ENCODE measurements at regions not wholly inside any gene's neighbourhood (a gene's known extent, or its start where the extent isn't known, plus 50 kb on each side); places are given as distances from the start of the nearest gene placed in this dataset.

DNA sequence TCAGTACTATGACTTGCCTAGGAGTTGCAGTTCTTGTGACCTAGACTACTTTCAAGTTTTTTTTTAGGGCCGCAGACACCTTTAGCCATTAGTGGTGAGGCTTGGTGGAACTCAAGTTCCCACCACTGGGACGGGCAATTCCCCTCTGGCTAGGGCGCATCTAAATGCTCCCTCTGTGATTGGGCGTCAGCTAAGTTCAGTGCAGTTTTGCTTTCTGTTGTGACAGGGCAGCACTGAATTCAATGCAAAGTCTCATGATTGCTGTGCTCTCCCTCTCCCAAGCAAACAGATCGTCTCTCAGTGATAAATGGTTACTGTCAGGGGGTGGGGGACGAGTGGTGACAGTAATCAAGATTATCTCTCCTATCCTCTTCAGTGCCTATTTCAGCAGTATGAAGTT, 52.7 kb upstream of the FRMPD3 start:
- no peak for DNase-seq (ENCODE audit: extremely low read depth in 1 of 4, low spot score in 3 of 4)
- POLR2A ChIA-PET, result no interaction called here
- CTCF ChIA-PET (ENCODE audit: low intra/inter-chr PET ratio), result no interaction called here
- no peak for FAIRE-seq
- no peak overlapping the region for H3K4me2 ChIP-seq (ENCODE audit: insufficient read depth, low read length)
- H3K4me1 ChIP-seq (replicated peaks in 1 of 2; ENCODE audit: control insufficient read depth in 2 of 2, insufficient read depth in 2 of 2, low read length in 2 of 2), result no peaks in the 10 kb centered on the region
- no peaks in the 10 kb centered on the region for H3K9me1 ChIP-seq (ENCODE audit: control insufficient read depth, insufficient read depth, low read length)
- in situ Hi-C loops (cut with MboI), result no loop called here
- no peaks in the 10 kb centered on the region for H4K20me1 ChIP-seq (replicated peaks; ENCODE audit: control insufficient read depth, insufficient read depth, low read length)
- BruUV-seq (replicated peaks), result no TSS peak
- no peak overlapping the region for H2AFZ ChIP-seq (ENCODE audit: low read depth, low read length)
- H3K9ac ChIP-seq (ENCODE audit: insufficient read depth in 1 of 2, low read depth in 2 of 2, low read length in 2 of 2), result no peak overlapping the region
- H3K79me2 ChIP-seq (ENCODE audit: control insufficient read depth, insufficient read depth, low read length), result no peaks in the 10 kb centered on the region
- no peaks in the 10 kb centered on the region for H3K9me3 ChIP-seq (replicated peaks; ENCODE audit: control insufficient read depth, insufficient read depth, low read depth, low read length)
- no peak for ATAC-seq
- TF ChIP-seq, protein P1, sequence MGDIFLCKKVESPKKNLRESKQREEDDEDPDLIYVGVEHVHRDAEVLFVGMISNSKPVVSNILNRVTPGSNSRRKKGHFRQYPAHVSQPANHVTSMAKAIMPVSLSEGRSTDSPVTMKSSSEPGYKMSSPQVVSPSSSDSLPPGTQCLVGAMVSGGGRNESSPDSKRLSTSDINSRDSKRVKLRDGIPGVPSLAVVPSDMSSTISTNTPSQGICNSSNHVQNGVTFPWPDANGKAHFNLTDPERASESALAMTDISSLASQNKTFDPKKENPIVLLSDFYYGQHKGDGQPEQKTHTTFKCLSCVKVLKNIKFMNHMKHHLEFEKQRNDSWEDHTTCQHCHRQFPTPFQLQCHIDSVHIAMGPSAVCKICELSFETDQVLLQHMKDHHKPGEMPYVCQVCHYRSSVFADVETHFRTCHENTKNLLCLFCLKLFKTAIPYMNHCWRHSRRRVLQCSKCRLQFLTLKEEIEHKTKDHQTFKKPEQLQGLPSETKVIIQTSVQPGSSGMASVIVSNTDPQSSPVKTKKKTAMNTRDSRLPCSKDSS (IDR thresholded peaks at IDR 0.05; ENCODE audit: low read depth, partially characterized antibody), result no peak
- TF ChIP-seq, protein P2, sequence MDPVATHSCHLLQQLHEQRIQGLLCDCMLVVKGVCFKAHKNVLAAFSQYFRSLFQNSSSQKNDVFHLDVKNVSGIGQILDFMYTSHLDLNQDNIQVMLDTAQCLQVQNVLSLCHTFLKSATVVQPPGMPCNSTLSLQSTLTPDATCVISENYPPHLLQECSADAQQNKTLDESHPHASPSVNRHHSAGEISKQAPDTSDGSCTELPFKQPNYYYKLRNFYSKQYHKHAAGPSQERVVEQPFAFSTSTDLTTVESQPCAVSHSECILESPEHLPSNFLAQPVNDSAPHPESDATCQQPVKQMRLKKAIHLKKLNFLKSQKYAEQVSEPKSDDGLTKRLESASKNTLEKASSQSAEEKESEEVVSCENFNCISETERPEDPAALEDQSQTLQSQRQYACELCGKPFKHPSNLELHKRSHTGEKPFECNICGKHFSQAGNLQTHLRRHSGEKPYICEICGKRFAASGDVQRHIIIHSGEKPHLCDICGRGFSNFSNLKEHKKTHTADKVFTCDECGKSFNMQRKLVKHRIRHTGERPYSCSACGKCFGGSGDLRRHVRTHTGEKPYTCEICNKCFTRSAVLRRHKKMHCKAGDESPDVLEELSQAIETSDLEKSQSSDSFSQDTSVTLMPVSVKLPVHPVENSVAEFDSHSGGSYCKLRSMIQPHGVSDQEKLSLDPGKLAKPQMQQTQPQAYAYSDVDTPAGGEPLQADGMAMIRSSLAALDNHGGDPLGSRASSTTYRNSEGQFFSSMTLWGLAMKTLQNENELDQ (CRISPR knock-in tag; IDR thresholded peaks at IDR 0.05; ENCODE audit: borderline replicate concordance), result no peak
- TF ChIP-seq ZBTB1 (CRISPR knock-in tag; IDR thresholded peaks at IDR 0.05; ENCODE audit: borderline replicate concordance, low read depth) (no peak), ZNF766 (CRISPR knock-in tag; conservative IDR thresholded peaks at IDR 0.05) (no peak), ZBTB8A (IDR thresholded peaks at IDR 0.05; ENCODE audit: partially characterized antibody) (no peak), BRF1 (IDR thresholded peaks at IDR 0.05; ENCODE audit: borderline replicate concordance, extremely low read depth, insufficient read length) (no peak), NR4A1 (CRISPR knock-in tag; IDR thresholded peaks at IDR 0.05) (no peak), NR4A1 (tag; IDR thresholded peaks at IDR 0.05) (no peak), EGR1 (conservative IDR thresholded peaks at IDR 0.05) (no peak), SP1 (CRISPR knock-in tag; IDR thresholded peaks at IDR 0.05) (no peak)
- TF ChIP-seq, protein P3, sequence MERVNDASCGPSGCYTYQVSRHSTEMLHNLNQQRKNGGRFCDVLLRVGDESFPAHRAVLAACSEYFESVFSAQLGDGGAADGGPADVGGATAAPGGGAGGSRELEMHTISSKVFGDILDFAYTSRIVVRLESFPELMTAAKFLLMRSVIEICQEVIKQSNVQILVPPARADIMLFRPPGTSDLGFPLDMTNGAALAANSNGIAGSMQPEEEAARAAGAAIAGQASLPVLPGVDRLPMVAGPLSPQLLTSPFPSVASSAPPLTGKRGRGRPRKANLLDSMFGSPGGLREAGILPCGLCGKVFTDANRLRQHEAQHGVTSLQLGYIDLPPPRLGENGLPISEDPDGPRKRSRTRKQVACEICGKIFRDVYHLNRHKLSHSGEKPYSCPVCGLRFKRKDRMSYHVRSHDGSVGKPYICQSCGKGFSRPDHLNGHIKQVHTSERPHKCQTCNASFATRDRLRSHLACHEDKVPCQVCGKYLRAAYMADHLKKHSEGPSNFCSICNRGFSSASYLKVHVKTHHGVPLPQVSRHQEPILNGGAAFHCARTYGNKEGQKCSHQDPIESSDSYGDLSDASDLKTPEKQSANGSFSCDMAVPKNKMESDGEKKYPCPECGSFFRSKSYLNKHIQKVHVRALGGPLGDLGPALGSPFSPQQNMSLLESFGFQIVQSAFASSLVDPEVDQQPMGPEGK (CRISPR knock-in tag; IDR thresholded peaks at IDR 0.05; ENCODE audit: borderline replicate concordance), result no peak
- TF ChIP-seq, protein P4, sequence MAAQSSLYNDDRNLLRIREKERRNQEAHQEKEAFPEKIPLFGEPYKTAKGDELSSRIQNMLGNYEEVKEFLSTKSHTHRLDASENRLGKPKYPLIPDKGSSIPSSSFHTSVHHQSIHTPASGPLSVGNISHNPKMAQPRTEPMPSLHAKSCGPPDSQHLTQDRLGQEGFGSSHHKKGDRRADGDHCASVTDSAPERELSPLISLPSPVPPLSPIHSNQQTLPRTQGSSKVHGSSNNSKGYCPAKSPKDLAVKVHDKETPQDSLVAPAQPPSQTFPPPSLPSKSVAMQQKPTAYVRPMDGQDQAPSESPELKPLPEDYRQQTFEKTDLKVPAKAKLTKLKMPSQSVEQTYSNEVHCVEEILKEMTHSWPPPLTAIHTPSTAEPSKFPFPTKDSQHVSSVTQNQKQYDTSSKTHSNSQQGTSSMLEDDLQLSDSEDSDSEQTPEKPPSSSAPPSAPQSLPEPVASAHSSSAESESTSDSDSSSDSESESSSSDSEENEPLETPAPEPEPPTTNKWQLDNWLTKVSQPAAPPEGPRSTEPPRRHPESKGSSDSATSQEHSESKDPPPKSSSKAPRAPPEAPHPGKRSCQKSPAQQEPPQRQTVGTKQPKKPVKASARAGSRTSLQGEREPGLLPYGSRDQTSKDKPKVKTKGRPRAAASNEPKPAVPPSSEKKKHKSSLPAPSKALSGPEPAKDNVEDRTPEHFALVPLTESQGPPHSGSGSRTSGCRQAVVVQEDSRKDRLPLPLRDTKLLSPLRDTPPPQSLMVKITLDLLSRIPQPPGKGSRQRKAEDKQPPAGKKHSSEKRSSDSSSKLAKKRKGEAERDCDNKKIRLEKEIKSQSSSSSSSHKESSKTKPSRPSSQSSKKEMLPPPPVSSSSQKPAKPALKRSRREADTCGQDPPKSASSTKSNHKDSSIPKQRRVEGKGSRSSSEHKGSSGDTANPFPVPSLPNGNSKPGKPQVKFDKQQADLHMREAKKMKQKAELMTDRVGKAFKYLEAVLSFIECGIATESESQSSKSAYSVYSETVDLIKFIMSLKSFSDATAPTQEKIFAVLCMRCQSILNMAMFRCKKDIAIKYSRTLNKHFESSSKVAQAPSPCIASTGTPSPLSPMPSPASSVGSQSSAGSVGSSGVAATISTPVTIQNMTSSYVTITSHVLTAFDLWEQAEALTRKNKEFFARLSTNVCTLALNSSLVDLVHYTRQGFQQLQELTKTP (IDR thresholded peaks at IDR 0.05; ENCODE audit: low read depth in 1 of 2, partially characterized antibody in 2 of 2), result no peak
- no peak overlapping the region for H3K4me3 ChIP-seq
- 3% methylated on average over 3 of the region's 6 CpGs for WGBS (ENCODE audit: insufficient coverage, low coverage, missing lambda C conversion rate)
- H3K27ac ChIP-seq (ENCODE audit: extremely low read depth, low read depth, low read length), result no peak overlapping the region
- no peaks in the 10 kb centered on the region for H3K36me3 ChIP-seq (ENCODE audit: control insufficient read depth, insufficient read depth, low read length)
- intact Hi-C loops (cut with micrococcal nuclease), result no loop called here
- H3K27me3 ChIP-seq (ENCODE audit: control insufficient read depth in 2 of 2, insufficient read depth in 2 of 2, low read length in 2 of 2), result no peaks in the 10 kb centered on the region

Measured in K562 (cell line).